ENCODE measurements at regions not wholly inside any gene's neighbourhood (a gene's known extent, or its start where the extent isn't known, plus 50 kb on each side); places are given as distances from the start of the nearest gene placed in this dataset.

- TF ChIP-seq ZNF521 (tag by site-specific recombination; IDR thresholded peaks at IDR 0.05) (no peak), ZBTB17 (tag by site-specific recombination; IDR thresholded peaks at IDR 0.05) (no peak), ELK4 (IDR thresholded peaks at IDR 0.05; ENCODE audit: borderline replicate concordance, low read depth, low read length) (no peak), RBAK (tag by site-specific recombination; IDR thresholded peaks at IDR 0.05) (no peak), ZNF501 (tag by site-specific recombination; IDR thresholded peaks at IDR 0.05) (no peak), ZSCAN16 (tag by site-specific recombination; IDR thresholded peaks at IDR 0.05) (no peak), ZNF473 (tag by site-specific recombination; IDR thresholded peaks at IDR 0.05) (no peak)
Measured at GRCh38 chr4:115165503-115165902, 52.1 kb upstream of the NDST4 start (continued).
